ENCODE measurements at regions not wholly inside any gene's neighbourhood (a gene's known extent, or its start where the extent isn't known, plus 50 kb on each side); places are given as distances from the start of the nearest gene placed in this dataset.

GRCh38 chr2:128733450-128733849, 414.8 kb upstream of the HS6ST1 start:
- DNase-seq (ENCODE audit: low read depth in 3 of 3, low spot score in 1 of 3): no peak

GRCh38 chr2:128734521-128735295, 416.0 kb upstream of the HS6ST1 start:
- DNase-seq (ENCODE audit: low read depth in 3 of 3, low spot score in 1 of 3): no peak

GRCh38 chr2:128735296-128735960, 416.8 kb upstream of the HS6ST1 start:
- DNase-seq (ENCODE audit: low read depth in 3 of 3, low spot score in 1 of 3): no peak

GRCh38 chr2:128736046-128736688, 417.5 kb upstream of the HS6ST1 start:
- DNase-seq (ENCODE audit: low read depth in 3 of 3, low spot score in 1 of 3): no peak

GRCh38 chr2:128736689-128737545, 418.2 kb upstream of the HS6ST1 start:
- peak in 1 of 3 donors; percentile 44 for DNase-seq (ENCODE audit: low read depth in 3 of 3, low spot score in 1 of 3)

- DNase-seq (ENCODE audit: low read depth in 3 of 3, low spot score in 1 of 3): no peak
Measured at GRCh38 chr2:128737546-128737826, 418.8 kb upstream of the HS6ST1 start.

GRCh38 chr2:128738446-128739110, 419.9 kb upstream of the HS6ST1 start:
- no peak for DNase-seq (ENCODE audit: low read depth in 3 of 3, low spot score in 1 of 3)

GRCh38 chr2:128742467-128742866, 423.8 kb upstream of the HS6ST1 start:
- no peak for DNase-seq (ENCODE audit: low read depth in 3 of 3, low spot score in 1 of 3)

- no peak for DNase-seq (ENCODE audit: low read depth in 3 of 3, low spot score in 1 of 3)
Measured at GRCh38 chr2:128745946-128746345, 427.3 kb upstream of the HS6ST1 start.

- DNase-seq (ENCODE audit: low read depth in 3 of 3, low spot score in 1 of 3): no peak
Measured at GRCh38 chr2:128746356-128746755, 427.7 kb upstream of the HS6ST1 start.

GRCh38 chr2:128748336-128748735, 429.7 kb upstream of the HS6ST1 start:
- DNase-seq (ENCODE audit: low read depth in 3 of 3, low spot score in 1 of 3): no peak

GRCh38 chr2:128748835-128749605, 430.4 kb upstream of the HS6ST1 start:
- DNase-seq (ENCODE audit: low read depth in 3 of 3, low spot score in 1 of 3): no peak

- DNase-seq (ENCODE audit: low read depth in 3 of 3, low spot score in 1 of 3): no peak
Measured at GRCh38 chr2:128750328-128751165, 431.9 kb upstream of the HS6ST1 start.

GRCh38 chr2:128751746-128752145, 433.1 kb upstream of the HS6ST1 start:
- no peak for DNase-seq (ENCODE audit: low read depth in 3 of 3, low spot score in 1 of 3)

- DNase-seq (ENCODE audit: low read depth in 3 of 3, low spot score in 1 of 3): no peak
Measured at GRCh38 chr2:128752691-128753263, 434.1 kb upstream of the HS6ST1 start.

GRCh38 chr2:128753321-128753720, 434.7 kb upstream of the HS6ST1 start:
- DNase-seq (ENCODE audit: low read depth in 3 of 3, low spot score in 1 of 3): no peak

- DNase-seq (ENCODE audit: low read depth in 3 of 3, low spot score in 1 of 3): no peak
Measured at GRCh38 chr2:128753800-128754199, 435.1 kb upstream of the HS6ST1 start.

GRCh38 chr2:128754246-128754724, 435.6 kb upstream of the HS6ST1 start:
- DNase-seq (ENCODE audit: low read depth in 3 of 3, low spot score in 1 of 3): no peak

Data from stimulated activated CD4-positive, alpha-beta T cell treated with anti-CD3 and anti-CD28 coated beads, TNF-alpha, amount 100 ng/mL, for 1 hour (primary cell).